ENCODE measurements at regions not wholly inside any gene's neighbourhood (a gene's known extent, or its start where the extent isn't known, plus 50 kb on each side); places are given as distances from the start of the nearest gene placed in this dataset.

DNA sequence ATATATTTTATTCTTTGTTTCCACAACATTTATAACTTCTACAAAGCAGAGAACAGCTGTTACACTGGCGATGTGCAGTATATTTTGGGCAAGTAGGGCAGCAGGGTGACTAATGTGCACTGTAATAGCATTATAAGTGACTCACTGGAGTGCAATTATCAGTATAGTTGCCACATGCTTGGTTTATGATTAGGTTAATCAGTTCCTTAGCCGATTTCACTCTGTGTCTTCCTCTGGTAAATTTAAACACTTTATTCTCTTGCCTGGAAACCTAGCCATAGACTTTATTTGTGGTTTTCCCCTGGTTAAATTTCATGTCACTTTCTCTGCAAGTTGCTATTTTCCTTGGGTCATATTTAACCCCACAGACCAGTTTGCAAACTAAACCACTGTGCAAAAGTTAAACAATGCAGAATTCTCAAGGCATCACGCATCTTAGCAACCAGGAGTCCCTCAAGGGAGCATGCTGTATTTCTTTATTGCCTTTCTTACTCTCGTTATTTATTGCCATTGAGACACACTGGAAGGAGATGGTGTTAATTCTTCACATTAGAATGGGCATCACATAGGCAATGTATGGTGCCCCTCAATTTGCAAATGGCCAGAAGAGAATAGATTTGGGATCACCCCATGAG, 690.2 kb upstream of the DPPA4 start:
- TF ChIP-seq, protein P1, sequence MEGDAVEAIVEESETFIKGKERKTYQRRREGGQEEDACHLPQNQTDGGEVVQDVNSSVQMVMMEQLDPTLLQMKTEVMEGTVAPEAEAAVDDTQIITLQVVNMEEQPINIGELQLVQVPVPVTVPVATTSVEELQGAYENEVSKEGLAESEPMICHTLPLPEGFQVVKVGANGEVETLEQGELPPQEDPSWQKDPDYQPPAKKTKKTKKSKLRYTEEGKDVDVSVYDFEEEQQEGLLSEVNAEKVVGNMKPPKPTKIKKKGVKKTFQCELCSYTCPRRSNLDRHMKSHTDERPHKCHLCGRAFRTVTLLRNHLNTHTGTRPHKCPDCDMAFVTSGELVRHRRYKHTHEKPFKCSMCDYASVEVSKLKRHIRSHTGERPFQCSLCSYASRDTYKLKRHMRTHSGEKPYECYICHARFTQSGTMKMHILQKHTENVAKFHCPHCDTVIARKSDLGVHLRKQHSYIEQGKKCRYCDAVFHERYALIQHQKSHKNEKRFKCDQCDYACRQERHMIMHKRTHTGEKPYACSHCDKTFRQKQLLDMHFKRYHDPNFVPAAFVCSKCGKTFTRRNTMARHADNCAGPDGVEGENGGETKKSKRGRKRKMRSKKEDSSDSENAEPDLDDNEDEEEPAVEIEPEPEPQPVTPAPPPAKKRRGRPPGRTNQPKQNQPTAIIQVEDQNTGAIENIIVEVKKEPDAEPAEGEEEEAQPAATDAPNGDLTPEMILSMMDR (IDR thresholded peaks at IDR 0.05; ENCODE audit: control insufficient read depth, insufficient read depth, low read depth, low read length, missing control alignments), result no peak
- H3K4me3 ChIP-seq (ENCODE audit: control insufficient read depth, low read depth, low read length), result no peak overlapping the region
- DNase-seq (ENCODE audit: low read depth), result peak; percentile 66

DNA sequence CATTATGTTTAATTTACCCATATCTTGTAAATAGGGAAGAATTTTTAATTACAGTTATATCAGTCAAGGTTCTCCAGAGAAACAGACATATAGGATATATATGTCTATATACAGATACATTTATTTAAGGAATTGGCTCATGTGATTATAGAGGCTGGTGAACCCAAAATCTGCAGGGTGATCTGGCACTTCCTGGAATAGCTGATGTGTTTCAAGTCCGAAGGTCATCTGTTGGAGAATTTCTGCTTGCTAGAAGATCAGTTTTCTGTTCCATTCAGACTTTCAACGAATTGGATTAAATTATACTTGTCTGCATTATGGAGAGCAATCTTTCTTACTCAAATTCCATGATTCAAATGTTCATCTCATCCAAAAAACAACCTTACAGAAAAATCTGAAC, 694.6 kb upstream of the DPPA4 start:
- no peak overlapping the region for H3K4me3 ChIP-seq (ENCODE audit: control insufficient read depth, low read depth, low read length)
- TF ChIP-seq, protein P1 (IDR thresholded peaks at IDR 0.05; ENCODE audit: control insufficient read depth, insufficient read depth, low read depth, low read length, missing control alignments), result no peak
- DNase-seq (ENCODE audit: low read depth), result no peak

DNA sequence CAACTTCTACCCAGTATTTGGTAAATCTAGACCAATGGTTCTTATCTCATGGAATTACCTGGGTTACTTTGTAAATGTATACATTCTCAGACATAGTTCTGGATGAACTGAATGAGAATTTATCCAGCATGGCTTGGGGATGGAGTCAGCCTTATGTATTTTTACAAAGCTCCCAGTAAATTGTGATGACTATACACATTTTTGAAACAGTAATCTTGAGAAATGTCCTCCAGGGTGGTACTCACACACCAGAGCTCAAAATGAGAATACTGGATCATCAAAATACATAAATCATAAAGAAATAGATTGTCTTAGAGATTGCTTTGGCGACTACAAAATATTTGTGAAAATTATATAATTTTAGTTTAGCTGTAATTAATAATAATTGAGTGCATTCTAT, 722.1 kb upstream of the DPPA4 start:
- H3K4me3 ChIP-seq (ENCODE audit: control insufficient read depth, low read depth, low read length), result no peak overlapping the region
- TF ChIP-seq, protein P1 (IDR thresholded peaks at IDR 0.05; ENCODE audit: control insufficient read depth, insufficient read depth, low read depth, low read length, missing control alignments), result no peak
- DNase-seq (ENCODE audit: low read depth), result no peak

DNA sequence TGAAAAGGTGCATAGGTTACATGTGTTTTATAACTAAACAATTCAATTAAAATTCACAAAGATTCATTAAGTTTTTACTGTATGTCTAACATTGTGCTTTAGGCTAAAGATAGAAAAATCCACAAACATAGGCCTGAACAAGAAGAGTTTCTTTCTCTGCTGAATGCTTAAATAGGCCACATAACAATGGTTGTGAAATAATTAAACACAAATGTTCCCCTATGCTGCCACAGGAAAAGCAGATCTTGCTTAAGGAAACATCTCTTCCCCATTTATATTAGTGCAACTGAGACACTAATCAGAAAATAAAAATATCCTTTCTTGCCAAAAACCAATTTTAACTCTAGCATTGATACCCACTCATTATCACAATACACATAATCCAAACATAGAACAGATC, 725.4 kb upstream of the DPPA4 start:
- DNase-seq (ENCODE audit: low read depth), result no peak
- TF ChIP-seq, protein P1 (IDR thresholded peaks at IDR 0.05; ENCODE audit: control insufficient read depth, insufficient read depth, low read depth, low read length, missing control alignments), result no peak
- no peak overlapping the region for H3K4me3 ChIP-seq (ENCODE audit: control insufficient read depth, low read depth, low read length)

DNA sequence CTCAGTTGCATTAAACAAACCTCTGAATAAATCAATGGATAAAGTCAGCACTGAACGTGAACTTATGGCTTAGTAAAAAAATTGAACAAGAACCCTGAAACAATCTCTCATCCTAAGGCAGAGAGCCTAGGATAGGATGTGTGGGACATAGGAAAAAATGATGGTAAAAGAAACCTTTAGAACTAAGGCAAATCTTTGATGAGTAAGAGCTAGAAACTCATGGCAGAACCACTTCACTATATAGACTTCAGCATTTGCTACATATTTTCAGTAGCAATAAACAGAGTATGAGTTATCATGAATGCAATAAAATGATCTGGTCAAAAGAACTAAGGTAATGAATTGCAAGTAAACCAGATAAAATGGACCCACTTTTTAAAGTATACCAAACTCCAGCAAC, 725.8 kb upstream of the DPPA4 start:
- H3K4me3 ChIP-seq (ENCODE audit: control insufficient read depth, low read depth, low read length), result no peak overlapping the region
- TF ChIP-seq, protein P1 (IDR thresholded peaks at IDR 0.05; ENCODE audit: control insufficient read depth, insufficient read depth, low read depth, low read length, missing control alignments), result no peak
- no peak for DNase-seq (ENCODE audit: low read depth)

DNA sequence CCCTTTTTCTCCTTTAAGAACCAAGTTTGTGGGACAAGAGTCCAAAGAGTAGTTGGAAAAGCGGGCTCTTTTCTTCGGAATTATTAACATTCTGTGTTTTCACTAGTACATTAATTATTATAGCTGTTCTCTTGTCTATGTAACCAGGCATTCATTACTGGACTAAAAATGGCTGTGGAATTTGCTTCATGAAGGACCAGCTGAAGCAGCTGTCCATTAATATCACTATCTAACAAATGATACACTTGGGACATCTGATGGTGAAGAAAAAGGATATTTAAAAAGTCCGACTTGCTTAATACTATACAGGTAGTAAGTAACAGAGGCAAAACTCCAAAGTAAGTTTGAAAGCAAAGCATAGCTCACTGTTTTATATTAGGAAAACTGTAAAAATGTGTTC, 728.9 kb upstream of the DPPA4 start:
- TF ChIP-seq, protein P1 (IDR thresholded peaks at IDR 0.05; ENCODE audit: control insufficient read depth, insufficient read depth, low read depth, low read length, missing control alignments), result no peak
- no peak for DNase-seq (ENCODE audit: low read depth)
- no peak overlapping the region for H3K4me3 ChIP-seq (ENCODE audit: control insufficient read depth, low read depth, low read length)

DNA sequence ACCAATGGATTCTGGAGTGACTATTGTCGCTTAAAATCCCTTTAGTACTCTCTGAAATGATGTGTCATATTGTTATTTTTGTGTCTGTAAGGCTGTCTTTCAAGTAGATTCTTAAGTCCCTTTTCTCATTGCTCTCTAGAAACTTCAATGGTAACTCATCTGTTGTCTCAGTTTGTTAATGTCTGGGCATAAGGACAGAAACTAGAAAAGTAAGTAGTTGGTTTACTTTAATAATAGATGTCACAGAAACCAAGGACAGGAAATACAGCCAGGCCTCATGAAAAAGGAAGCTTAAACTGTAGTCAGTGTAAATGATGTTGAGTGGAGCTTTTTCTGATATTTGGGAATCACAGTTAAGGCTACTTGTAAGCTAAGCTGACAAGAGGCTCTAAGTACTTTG, 730.2 kb upstream of the DPPA4 start:
- TF ChIP-seq, protein P1 (IDR thresholded peaks at IDR 0.05; ENCODE audit: control insufficient read depth, insufficient read depth, low read depth, low read length, missing control alignments), result no peak
- DNase-seq (ENCODE audit: low read depth), result no peak
- no peak overlapping the region for H3K4me3 ChIP-seq (ENCODE audit: control insufficient read depth, low read depth, low read length)
